MCF 10A (cell line): ENCODE measurements at regions not wholly inside any gene's neighbourhood (a gene's known extent, or its start where the extent isn't known, plus 50 kb on each side); places are given as distances from the start of the nearest gene placed in this dataset.
A peak's percentile ranks its signal among the peaks of the same experiment; 100 is the strongest.

Experiments used
- BruUV-seq: library from RNA; stranded (reverse); fragments of 400-500 nt; replicated peaks from 2 replicates; lab custom pipeline; 2021; lab: Mats Ljungman, UMichigan
- CTCF ChIA-PET: fragments of 300-600 bp; sonication (Branson Sonifier 250); formaldehyde crosslinking; extraction: SDS; loops from one replicate; lab custom pipeline; 2021; ENCODE audit warnings: antibody characterized with exemption, inconsistent platforms; lab: Yijun Ruan, JAX
- POLR2A ChIA-PET: fragments of 300-600, 350-650 bp; sonication (Branson Sonifier 250); formaldehyde crosslinking; extraction: SDS; loops from one replicate; lab custom pipeline; 2020; ENCODE audit warnings: antibody characterized with exemption, inconsistent platforms; lab: Yijun Ruan, JAX
- DNase-seq: peaks from one replicate; pipeline ENCODE4 v3.0.0-alpha.2; 2018; ENCODE audit not compliant: unreplicated experiment
- H3K27ac Mint-ChIP-seq: one replicate; pipeline ENCODE4 v1.8.0; 2022; ENCODE audit warnings: mild to moderate bottlenecking, low read depth, mixed read lengths; ENCODE audit not compliant: unreplicated experiment
- H3K27me3 Mint-ChIP-seq: one replicate; pipeline ENCODE4 v1.8.0; 2022; ENCODE audit warnings: mixed read lengths; ENCODE audit not compliant: insufficient read depth, unreplicated experiment
- H3K36me3 Mint-ChIP-seq: one replicate; pipeline ENCODE4 v1.8.0; 2022; ENCODE audit warnings: mild to moderate bottlenecking, moderate library complexity, mixed read lengths; ENCODE audit not compliant: insufficient read depth, unreplicated experiment
- H3K4me1 Mint-ChIP-seq: one replicate; pipeline ENCODE4 v1.8.0; 2022; ENCODE audit warnings: mixed read lengths; ENCODE audit not compliant: insufficient read depth, unreplicated experiment
- H3K4me3 Mint-ChIP-seq: one replicate; pipeline ENCODE4 v1.8.0; 2022; ENCODE audit warnings: mild to moderate bottlenecking, moderate library complexity, mixed read lengths; ENCODE audit not compliant: unreplicated experiment
- H3K9me3 Mint-ChIP-seq: one replicate; pipeline ENCODE4 v1.8.0; 2022; ENCODE audit warnings: mixed read lengths; ENCODE audit not compliant: unreplicated experiment
- CTCF ChIP-seq: fragments of 200-600 bp; IDR thresholded peaks from one replicate; pipeline ENCODE4 v1.8.0; 2022; ENCODE audit warnings: antibody characterized with exemption, mild to moderate bottlenecking; ENCODE audit not compliant: unreplicated experiment
- intact Hi-C: fragments of 100-400 bp; cut with micrococcal nuclease; formaldehyde crosslinking; loops from 2 replicates; pipeline ENCODE4 v1.14.1; 2022

GRCh38 chr6:29227235-29227634 lies 56.5 kb downstream of the OR2J2 start:
- no peaks in the 10 kb centered on the region for H3K36me3 Mint-ChIP-seq
- no peaks in the 10 kb centered on the region for H3K9me3 Mint-ChIP-seq

GRCh38 chr6:29230666-29231065 lies 60.0 kb downstream of the OR2J2 start:
- ChIA-PET CTCF (interaction anchor here (1.1 kb wide), 1 partner anchor 13 kb away, joined by 4 read pairs; no protein-coding TSS in a partner anchor), POLR2A (no interaction called here)
- peak; percentile 14 for DNase-seq
- H3K4me3 Mint-ChIP-seq, result no peak overlapping the region
- H3K27ac Mint-ChIP-seq, result no peak overlapping the region
- H3K9me3 Mint-ChIP-seq, result no peaks in the 10 kb centered on the region
- no TSS peak for BruUV-seq
- H3K4me1 Mint-ChIP-seq, result no peaks in the 10 kb centered on the region
- H3K36me3 Mint-ChIP-seq, result no peaks in the 10 kb centered on the region
- peaks cover 60% of the 10 kb centered on the region for H3K27me3 Mint-ChIP-seq
- TF ChIP-seq CTCF, result no peak
- intact Hi-C loops, result no loop called here

More at GRCh38 chr6:29227235-29227634, 56.5 kb downstream of the OR2J2 start:
- intact Hi-C loops, result no loop called here
- no peak for TF ChIP-seq CTCF
- no TSS peak for BruUV-seq
- Mint-ChIP-seq H3K27ac (no peak overlapping the region), H3K27me3 (peaks cover 68% of the 10 kb centered on the region), H3K4me3 (no peak overlapping the region), H3K4me1 (no peaks in the 10 kb centered on the region)
- POLR2A ChIA-PET, result interaction anchor here (0.6 kb wide), 1 partner anchor 287 kb away, joined by 3 read pairs; no protein-coding TSS in a partner anchor
- CTCF ChIA-PET, result interaction anchor here (0.6 to 0.7 kb wide), 4 partner anchors 11 to 1095 kb away, joined by 3 to 5 read pairs (median 4); no protein-coding TSS in a partner anchor
- peak; percentile 6 for DNase-seq

GRCh38 chr6:29232725-29233124 lies 62.0 kb downstream of the OR2J2 start:
- BruUV-seq, result no TSS peak
- Mint-ChIP-seq H3K27me3 (peaks cover 57% of the 10 kb centered on the region), H3K4me3 (no peak overlapping the region), H3K27ac (no peak overlapping the region), H3K4me1 (no peaks in the 10 kb centered on the region), H3K36me3 (no peaks in the 10 kb centered on the region), H3K9me3 (no peaks in the 10 kb centered on the region)
- ChIA-PET POLR2A (no interaction called here), CTCF (no interaction called here)
- no peak for DNase-seq
- TF ChIP-seq CTCF, result no peak
- intact Hi-C loops, result no loop called here

GRCh38 chr6:29236060-29236459 lies 65.4 kb downstream of the OR2J2 start:
- no TSS peak for BruUV-seq
- no peak overlapping the region for H3K4me3 Mint-ChIP-seq
- no peaks in the 10 kb centered on the region for H3K9me3 Mint-ChIP-seq
- intact Hi-C loops, result no loop called here
- TF ChIP-seq CTCF, result no peak
- no peaks in the 10 kb centered on the region for H3K36me3 Mint-ChIP-seq
- H3K4me1 Mint-ChIP-seq, result no peaks in the 10 kb centered on the region
- POLR2A ChIA-PET, result no interaction called here
- no peak overlapping the region for H3K27ac Mint-ChIP-seq
- CTCF ChIA-PET, result interaction anchor here (0.7 kb wide), 1 partner anchor 220 kb away, joined by 3 read pairs; no protein-coding TSS in a partner anchor
- DNase-seq, result no peak
- H3K27me3 Mint-ChIP-seq, result peaks cover 50% of the 10 kb centered on the region
